ENCODE measurements at regions not wholly inside any gene's neighbourhood (a gene's known extent, or its start where the extent isn't known, plus 50 kb on each side); places are given as distances from the start of the nearest gene placed in this dataset.

GRCh38 chr5:56456002-56456401 is 222.9 kb upstream of the ANKRD55 start:
- DNase-seq (ENCODE audit: low spot score), result no peak
- in situ Hi-C loops (cut with MboI; ENCODE audit: low pct_unique_long_range_greater_than_20kb, low sequenced_read_pairs, unreplicated experiment), result no loop called here
- TF ChIP-seq CTCF (IDR thresholded peaks at IDR 0.05; ENCODE audit: extremely low read depth, insufficient read depth, missing control alignments), result no peak

GRCh38 chr5:56455417-56455816 is 222.3 kb upstream of the ANKRD55 start:
- TF ChIP-seq CTCF (IDR thresholded peaks at IDR 0.05; ENCODE audit: extremely low read depth, insufficient read depth, missing control alignments), result no peak
- no peak for DNase-seq (ENCODE audit: low spot score)
- in situ Hi-C loops (cut with MboI; ENCODE audit: low pct_unique_long_range_greater_than_20kb, low sequenced_read_pairs, unreplicated experiment), result no loop called here

GRCh38 chr5:56454219-56454862 is 221.2 kb upstream of the ANKRD55 start:
- TF ChIP-seq CTCF (IDR thresholded peaks at IDR 0.05; ENCODE audit: extremely low read depth, insufficient read depth, missing control alignments), result no peak
- in situ Hi-C loops (cut with MboI; ENCODE audit: low pct_unique_long_range_greater_than_20kb, low sequenced_read_pairs, unreplicated experiment), result no loop called here
- no peak for DNase-seq (ENCODE audit: low spot score)

- no peak for DNase-seq (ENCODE audit: low spot score)
- in situ Hi-C loops (cut with MboI; ENCODE audit: low pct_unique_long_range_greater_than_20kb, low sequenced_read_pairs, unreplicated experiment), result no loop called here
- TF ChIP-seq CTCF (IDR thresholded peaks at IDR 0.05; ENCODE audit: extremely low read depth, insufficient read depth, missing control alignments), result no peak
Observed at GRCh38 chr5:56451742-56452141, 218.6 kb upstream of the ANKRD55 start.

- in situ Hi-C loops (cut with MboI; ENCODE audit: low pct_unique_long_range_greater_than_20kb, low sequenced_read_pairs, unreplicated experiment), result no loop called here
- no peak for TF ChIP-seq CTCF (IDR thresholded peaks at IDR 0.05; ENCODE audit: extremely low read depth, insufficient read depth, missing control alignments)
- no peak for DNase-seq (ENCODE audit: low spot score)
Observed at GRCh38 chr5:56450766-56451165, 217.6 kb upstream of the ANKRD55 start.

- TF ChIP-seq CTCF (IDR thresholded peaks at IDR 0.05; ENCODE audit: extremely low read depth, insufficient read depth, missing control alignments), result no peak
- in situ Hi-C loops (cut with MboI; ENCODE audit: low pct_unique_long_range_greater_than_20kb, low sequenced_read_pairs, unreplicated experiment), result no loop called here
- no peak for DNase-seq (ENCODE audit: low spot score)
Observed at GRCh38 chr5:56449071-56449640, 216.0 kb upstream of the ANKRD55 start.

Data from GM13977 (cell line).